Gastrocnemius medialis (tissue), 4 donors: ENCODE measurements at regions not wholly inside any gene's neighbourhood (a gene's known extent, or its start where the extent isn't known, plus 50 kb on each side); places are given as distances from the start of the nearest gene placed in this dataset.

Experiments
- POLR2A ChIP-seq, 2 donors: fragments of 450-650 bp; IDR thresholded peaks; one replicate each; pipeline ENCODE4 v1.6.1; 2017; ENCODE audit warnings: antibody characterized with exemption in 2 of 2, mild to moderate bottlenecking in 2 of 2, moderate library complexity in 2 of 2
- TF ChIP-seq, protein P1 (sequence below), 5 experiments: fragments of 450-650 bp in 3 of 5; fragments of 200-600 bp in 2 of 5; sonication (generic) in 2 of 5; IDR thresholded peaks in 4 of 5; conservative IDR thresholded peaks in 1 of 5; 1 replicate in 4 of 5; 2 replicates in 1 of 5; pipeline ENCODE4 v1.5.1; 2016 to 2019; ENCODE audit warnings: antibody characterized with exemption in 5 of 5, mild to moderate bottlenecking in 3 of 5, moderate library complexity in 3 of 5

- no peak for TF ChIP-seq POLR2A (IDR thresholded peaks at IDR 0.05)
- TF ChIP-seq, protein P1, sequence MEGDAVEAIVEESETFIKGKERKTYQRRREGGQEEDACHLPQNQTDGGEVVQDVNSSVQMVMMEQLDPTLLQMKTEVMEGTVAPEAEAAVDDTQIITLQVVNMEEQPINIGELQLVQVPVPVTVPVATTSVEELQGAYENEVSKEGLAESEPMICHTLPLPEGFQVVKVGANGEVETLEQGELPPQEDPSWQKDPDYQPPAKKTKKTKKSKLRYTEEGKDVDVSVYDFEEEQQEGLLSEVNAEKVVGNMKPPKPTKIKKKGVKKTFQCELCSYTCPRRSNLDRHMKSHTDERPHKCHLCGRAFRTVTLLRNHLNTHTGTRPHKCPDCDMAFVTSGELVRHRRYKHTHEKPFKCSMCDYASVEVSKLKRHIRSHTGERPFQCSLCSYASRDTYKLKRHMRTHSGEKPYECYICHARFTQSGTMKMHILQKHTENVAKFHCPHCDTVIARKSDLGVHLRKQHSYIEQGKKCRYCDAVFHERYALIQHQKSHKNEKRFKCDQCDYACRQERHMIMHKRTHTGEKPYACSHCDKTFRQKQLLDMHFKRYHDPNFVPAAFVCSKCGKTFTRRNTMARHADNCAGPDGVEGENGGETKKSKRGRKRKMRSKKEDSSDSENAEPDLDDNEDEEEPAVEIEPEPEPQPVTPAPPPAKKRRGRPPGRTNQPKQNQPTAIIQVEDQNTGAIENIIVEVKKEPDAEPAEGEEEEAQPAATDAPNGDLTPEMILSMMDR (IDR thresholded peaks at IDR 0.05 in 4 of 5, conservative IDR thresholded peaks at IDR 0.05 in 1 of 5) = no peak
These were observed 66.5 kb upstream of the IGFBP5 start for GRCh38 chr2:216761809-216762208.
